ENCODE measurements at regions not wholly inside any gene's neighbourhood (a gene's known extent, or its start where the extent isn't known, plus 50 kb on each side); places are given as distances from the start of the nearest gene placed in this dataset.

DNA sequence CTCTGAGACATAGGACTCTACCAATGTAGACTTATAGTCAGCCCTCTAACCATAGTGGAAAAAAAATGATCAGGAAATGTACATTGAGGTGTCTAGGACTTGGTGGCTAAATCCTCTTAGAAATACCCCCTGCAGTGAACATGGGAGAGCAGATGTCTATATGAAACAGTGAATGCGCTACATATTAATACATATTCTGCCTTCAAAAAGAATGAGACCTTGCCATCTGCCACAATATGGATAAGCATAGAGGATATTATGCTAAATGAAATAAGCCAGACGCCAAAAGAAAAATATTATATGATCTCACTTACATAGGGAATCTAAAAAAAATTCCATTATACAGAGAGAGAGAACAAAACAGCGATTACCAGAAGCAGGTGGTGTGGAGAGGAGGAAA lies 66.6 kb upstream of the HAO2 start:
- no peak for DNase-seq (ENCODE audit: low spot score)

DNA sequence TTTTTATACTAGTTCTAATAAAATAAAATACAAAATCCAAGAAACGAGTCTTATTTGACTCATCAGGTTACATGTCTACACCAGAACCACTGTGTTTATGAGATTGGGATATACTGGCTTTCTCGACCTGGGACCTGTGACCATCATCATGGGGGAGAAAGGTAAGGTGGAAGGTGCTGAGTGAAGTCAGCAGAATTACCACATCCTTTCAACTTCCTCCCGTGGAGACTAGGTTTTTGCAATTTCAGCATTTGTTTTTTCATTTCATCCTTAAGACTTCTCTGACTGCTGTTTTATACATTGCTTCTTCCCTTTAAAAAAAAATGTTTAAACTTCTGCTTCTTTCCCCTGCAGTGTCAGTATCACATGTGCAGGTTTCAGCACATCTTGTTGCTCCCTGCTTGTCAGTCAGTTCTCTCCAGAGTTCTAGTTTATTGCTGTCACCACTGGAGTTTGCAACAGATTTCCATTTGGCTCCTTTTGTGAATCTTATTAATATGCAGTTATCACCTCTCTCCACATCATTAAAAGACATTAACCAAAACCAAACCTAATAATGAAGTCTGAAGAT lies 60.4 kb upstream of the HAO2 start:
- DNase-seq (ENCODE audit: low spot score) = no peak

DNA sequence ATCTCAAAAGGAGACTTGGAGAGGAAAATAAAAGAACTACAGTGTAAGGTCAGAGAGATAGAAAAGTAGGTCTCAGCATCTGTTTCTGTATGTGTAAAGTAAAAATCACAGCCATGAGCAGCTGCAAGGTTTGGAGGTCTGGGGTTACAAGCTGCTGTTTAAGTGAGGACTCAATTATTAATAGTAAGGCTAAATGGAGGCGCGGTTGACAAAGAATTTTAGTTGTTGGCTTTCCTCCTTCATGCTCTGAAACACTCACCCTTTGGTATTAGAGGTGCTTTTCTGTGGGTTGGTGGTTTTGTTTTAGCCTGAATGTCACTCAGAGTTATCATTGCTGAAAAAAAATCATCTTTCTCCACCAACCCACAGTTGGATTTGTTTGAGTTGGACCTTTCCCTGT lies 59.8 kb upstream of the HAO2 start:
- no peak for DNase-seq (ENCODE audit: low spot score)

DNA sequence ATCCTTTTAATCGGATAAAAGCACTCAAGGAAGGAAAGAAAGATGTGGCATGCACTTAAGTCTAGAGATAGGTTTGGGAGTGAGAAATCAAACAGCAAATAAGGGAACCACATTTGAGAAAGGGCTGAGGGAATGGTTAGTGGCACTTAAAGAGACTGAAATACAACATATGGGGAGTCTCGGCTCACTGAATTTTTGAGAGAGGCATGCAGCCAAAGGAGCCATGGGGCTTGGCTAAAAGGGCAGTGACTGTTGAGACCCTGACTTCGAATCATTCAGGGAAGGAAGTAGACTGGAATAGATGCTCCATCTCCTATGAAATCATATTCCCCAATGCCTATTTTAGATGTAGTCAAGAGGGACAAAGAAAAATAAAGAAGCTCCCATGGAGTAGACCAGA lies 58.3 kb upstream of the HAO2 start:
- DNase-seq (ENCODE audit: low spot score) = no peak

DNA sequence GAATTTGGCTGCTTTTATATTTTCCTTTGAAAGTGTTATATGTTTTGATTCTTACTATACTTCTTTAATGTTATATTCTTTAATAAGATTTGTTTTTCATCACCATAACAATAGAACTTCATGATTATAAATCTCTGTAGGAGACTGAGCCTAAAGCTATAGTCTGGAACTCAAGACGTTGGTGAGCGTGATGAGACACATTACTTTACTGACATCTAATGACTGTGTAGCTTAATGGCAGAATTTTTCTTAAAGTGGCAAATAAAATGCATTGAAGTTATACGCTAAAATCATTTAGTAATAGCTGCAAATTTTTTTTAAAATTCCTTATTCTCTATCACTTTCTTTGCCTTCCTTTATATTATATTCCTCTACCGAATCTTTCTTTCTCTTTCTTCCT lies 56.1 kb upstream of the HAO2 start:
- no peak for DNase-seq (ENCODE audit: low spot score)

DNA sequence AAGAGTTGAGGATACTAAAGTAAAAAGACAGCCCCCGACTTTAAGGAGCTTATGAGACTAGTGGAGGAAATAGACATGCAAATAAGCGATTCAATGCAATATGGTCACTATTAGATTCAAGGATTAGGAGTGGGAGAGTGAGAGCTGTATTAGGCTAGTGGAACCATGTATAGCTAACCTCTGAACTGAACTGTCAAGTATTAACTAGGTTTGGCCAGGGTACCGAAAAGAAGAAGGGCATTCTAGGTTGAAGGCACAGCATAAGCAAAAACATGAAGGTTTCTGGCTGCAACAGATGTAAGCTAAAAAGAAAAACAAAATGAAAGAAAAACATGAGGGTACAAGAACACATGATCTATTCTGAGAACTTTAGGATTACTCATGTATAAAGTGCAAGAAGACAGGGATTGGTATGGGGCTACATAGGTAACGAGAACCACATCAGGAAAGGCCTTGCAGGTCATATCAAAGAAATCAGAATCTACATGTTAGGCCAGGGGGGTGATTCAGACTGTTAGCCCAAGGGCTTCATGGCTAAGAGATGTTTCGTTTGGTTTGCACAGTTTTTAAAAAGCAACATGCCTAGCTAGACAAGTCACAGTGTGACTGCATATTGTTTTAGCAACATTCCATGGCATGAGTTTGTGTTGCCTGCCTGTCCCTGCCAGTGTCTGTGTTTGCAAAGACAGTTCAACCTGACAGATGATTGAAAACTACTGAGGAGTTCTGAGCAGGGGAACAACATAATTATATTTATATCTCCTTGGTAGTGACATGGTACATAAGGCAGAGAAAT lies 54.4 kb upstream of the HAO2 start:
- DNase-seq (ENCODE audit: low spot score) = no peak

DNA sequence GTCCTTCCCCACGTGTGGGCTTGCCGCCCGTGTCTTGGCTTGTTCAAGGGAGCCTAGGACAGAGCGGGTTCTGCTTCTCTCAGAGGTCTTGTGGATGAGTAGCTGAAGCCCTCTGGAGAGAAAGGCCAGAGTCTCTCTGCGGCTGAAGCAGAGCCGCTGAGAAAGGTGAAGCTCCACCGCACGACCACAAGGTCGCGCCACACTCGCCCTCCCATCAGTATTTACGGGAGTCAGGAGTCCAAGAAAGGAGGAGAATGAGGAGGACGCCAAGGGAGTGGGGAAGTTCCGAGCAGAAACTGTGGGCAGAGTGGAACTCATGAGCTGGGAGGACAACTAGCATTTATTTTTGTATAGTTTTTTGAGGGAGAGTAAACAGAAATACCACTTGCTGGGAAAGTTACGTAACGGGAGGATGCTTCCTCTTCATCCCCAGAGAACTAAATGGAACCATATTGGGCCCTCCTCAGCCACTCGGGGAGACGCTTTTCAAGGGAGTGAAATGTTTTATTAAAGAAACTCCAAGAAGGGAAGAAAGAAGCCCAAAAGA lies 51.6 kb upstream of the HAO2 start:
- DNase-seq (ENCODE audit: low spot score) = no peak

DNA sequence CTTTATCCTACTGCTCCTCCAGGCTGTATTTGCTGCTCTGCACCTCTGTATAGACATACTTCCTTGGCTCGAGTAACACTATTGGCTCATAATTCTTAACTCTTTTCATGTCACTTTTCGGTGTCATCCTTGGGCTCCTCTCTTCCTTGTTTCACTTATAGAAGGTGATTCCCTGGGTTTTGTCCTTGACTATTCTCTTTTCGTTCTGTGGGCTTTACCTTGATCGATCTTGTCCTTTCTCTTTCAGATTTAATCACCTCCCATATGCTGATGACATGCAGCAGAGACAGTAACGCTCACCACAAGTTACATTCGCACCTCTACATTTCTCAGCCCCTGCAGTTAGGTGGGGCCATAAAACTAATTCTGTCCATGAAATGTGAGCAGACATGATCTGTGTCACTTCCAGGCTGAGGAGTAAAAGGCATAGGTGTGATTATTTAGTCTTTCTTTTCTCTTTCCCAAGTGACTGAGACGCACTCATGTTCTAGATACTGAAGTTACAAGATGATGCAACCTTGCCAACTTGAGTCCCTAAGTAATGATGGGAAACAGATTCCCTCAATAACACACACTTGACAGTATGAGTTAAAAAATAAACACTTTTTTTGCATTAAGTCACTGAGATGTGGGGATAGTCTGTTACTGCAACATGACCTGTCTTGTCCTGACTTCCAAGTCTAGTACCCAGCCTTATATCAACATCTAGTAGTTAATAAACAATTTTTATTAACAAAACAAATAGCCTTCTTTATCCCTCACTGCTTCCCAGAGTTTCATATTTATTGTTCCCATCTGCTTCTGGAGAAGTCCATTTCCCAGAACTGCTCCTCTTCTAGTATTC lies 49.9 kb upstream of the HAO2 start:
- DNase-seq (ENCODE audit: low spot score) = no peak

Data from SK-N-DZ (cell line).